Panc1 (cell line): ENCODE measurements at regions not wholly inside any gene's neighbourhood (a gene's known extent, or its start where the extent isn't known, plus 50 kb on each side); places are given as distances from the start of the nearest gene placed in this dataset.

ENCODE experiments used
- ATAC-seq: fragments of 200-7000 bp; cut with Tn5 transposase; 2 replicates; pipeline ENCODE4 v1.9.1; 2020; ENCODE audit warnings: mild to moderate bottlenecking, moderate library complexity
- BruUV-seq: library from RNA; stranded (reverse); fragments of 400-500 nt; replicated peaks from 2 replicates; lab custom pipeline; 2021; lab: Mats Ljungman, UMichigan
- CTCF ChIA-PET: fragments of 300-600 bp; sonication (Branson Sonifier 250); formaldehyde crosslinking; loops from one replicate; lab custom pipeline; 2022; ENCODE audit warnings: antibody characterized with exemption; lab: Charles Lee
- POLR2A ChIA-PET: fragments of 300-600 bp; sonication (Branson Sonifier 250); formaldehyde crosslinking; loops from one replicate; lab custom pipeline; 2022; ENCODE audit warnings: antibody characterized with exemption; lab: Charles Lee
- DNase-seq: peaks from one replicate; pipeline ENCODE4 v3.0.0-alpha.2; 2010; ENCODE audit warnings: low read depth, low spot score
- H3K27ac ChIP-seq: 2 replicates; pipeline ENCODE4 v1.5.1; 2011; ENCODE audit warnings: mild to moderate bottlenecking, low read length, inconsistent platforms
- H3K27me3 ChIP-seq: fragments of 200-500 bp; sonication (Bioruptor generic); 2 replicates; pipeline ENCODE4 v1.6.0; 2014; ENCODE audit warnings: low read length, inconsistent platforms; ENCODE audit not compliant: control insufficient read depth, insufficient read depth
- H3K36me3 ChIP-seq: fragments of 200-500 bp; sonication (Bioruptor generic); 2 replicates; pipeline ENCODE4 v1.5.1; 2014; ENCODE audit warnings: inconsistent platforms, mild to moderate bottlenecking, low read length, moderate library complexity; ENCODE audit not compliant: control insufficient read depth, insufficient read depth
- H3K4me1 ChIP-seq: 2 replicates; pipeline ENCODE4 v1.5.1; 2011; ENCODE audit warnings: inconsistent platforms, mild to moderate bottlenecking, low read length, moderate library complexity; ENCODE audit not compliant: control insufficient read depth, insufficient read depth
- H3K4me3 ChIP-seq, 2 experiments: 2 replicates each; pipeline ENCODE4 v1.5.1; 2011 to 2012; ENCODE audit warnings: low read depth in 2 of 2, low read length in 2 of 2, mild to moderate bottlenecking in 2 of 2, inconsistent platforms in 1 of 2, moderate library complexity in 1 of 2
- H3K9me3 ChIP-seq: fragments of 200-500 bp; sonication (Bioruptor generic); 2 replicates; pipeline ENCODE4 v1.5.1; 2014; ENCODE audit warnings: low read depth, mild to moderate bottlenecking, inconsistent platforms, low read length, moderate library complexity; ENCODE audit not compliant: control insufficient read depth, insufficient read depth
- POLR2AphosphoS5 ChIP-seq: IDR thresholded peaks from 2 replicates; pipeline ENCODE4 v1.6.1; 2012; ENCODE audit warnings: mild to moderate bottlenecking, low read depth, low read length, moderate library complexity
- SIN3A ChIP-seq: IDR thresholded peaks from 2 replicates; pipeline ENCODE4 v1.6.1; 2012; ENCODE audit warnings: low read depth, mild to moderate bottlenecking, low read length, moderate library complexity, borderline replicate concordance; ENCODE audit not compliant: insufficient read depth
- TCF7L2 ChIP-seq: IDR thresholded peaks from 2 replicates; pipeline ENCODE4 v1.6.1; 2011; ENCODE audit warnings: mild to moderate bottlenecking, low read depth, low read length, inconsistent platforms
- in situ Hi-C: cut with HindIII; loops from 2 replicates; pipeline ENCODE4 v1.10.0; 2016; ENCODE audit warnings: low sequenced_read_pairs, low pct_unique_long_range_greater_than_20kb
- intact Hi-C: fragments of 100-400 bp; cut with micrococcal nuclease; formaldehyde crosslinking; loops from one replicate; pipeline ENCODE4 v1.10.0; 2022; ENCODE audit not compliant: unreplicated experiment
- TF ChIP-seq, protein P1 (sequence below): fragments of 450-650 bp; IDR thresholded peaks from 2 replicates; pipeline ENCODE4 v1.5.1; 2017; ENCODE audit warnings: mild to moderate bottlenecking
- TF ChIP-seq, protein P2 (sequence below), 2 experiments: IDR thresholded peaks; 2 replicates each; pipeline ENCODE4 v1.6.1; 2011 to 2012; ENCODE audit warnings: low read depth in 2 of 2, control low read depth in 1 of 2, low read length in 1 of 2, mild to moderate bottlenecking in 1 of 2, moderate library complexity in 1 of 2; ENCODE audit not compliant: insufficient read depth in 1 of 2

DNA sequence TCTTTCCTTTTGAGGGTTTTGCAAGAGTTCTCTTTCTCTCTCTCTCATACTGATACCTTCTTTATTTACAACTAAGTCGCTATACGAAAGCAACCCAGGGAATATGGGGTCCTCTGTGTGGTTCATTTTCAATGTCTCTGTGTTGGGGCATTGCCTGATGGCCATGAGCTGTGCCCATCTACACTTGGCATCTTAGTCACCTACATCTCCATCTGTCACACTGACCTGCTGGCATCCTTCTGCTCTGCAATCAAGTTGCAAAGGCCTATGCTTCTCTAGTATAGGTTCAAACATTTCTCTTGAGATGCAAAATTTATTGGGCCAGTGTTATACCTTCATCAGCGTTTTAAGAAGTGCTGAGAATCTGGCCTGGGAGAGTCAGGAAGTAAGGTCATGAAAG is 228.2 kb downstream of the MTRR start:
- BruUV-seq: no TSS peak
- H3K27ac ChIP-seq: no peak overlapping the region
- no peak for DNase-seq
- H3K27me3 ChIP-seq: no peaks in the 10 kb centered on the region
- in situ Hi-C loops: no loop called here
- no peaks in the 10 kb centered on the region for H3K4me1 ChIP-seq
- CTCF ChIA-PET: no interaction called here
- intact Hi-C loops: no loop called here
- TF ChIP-seq, protein P1, sequence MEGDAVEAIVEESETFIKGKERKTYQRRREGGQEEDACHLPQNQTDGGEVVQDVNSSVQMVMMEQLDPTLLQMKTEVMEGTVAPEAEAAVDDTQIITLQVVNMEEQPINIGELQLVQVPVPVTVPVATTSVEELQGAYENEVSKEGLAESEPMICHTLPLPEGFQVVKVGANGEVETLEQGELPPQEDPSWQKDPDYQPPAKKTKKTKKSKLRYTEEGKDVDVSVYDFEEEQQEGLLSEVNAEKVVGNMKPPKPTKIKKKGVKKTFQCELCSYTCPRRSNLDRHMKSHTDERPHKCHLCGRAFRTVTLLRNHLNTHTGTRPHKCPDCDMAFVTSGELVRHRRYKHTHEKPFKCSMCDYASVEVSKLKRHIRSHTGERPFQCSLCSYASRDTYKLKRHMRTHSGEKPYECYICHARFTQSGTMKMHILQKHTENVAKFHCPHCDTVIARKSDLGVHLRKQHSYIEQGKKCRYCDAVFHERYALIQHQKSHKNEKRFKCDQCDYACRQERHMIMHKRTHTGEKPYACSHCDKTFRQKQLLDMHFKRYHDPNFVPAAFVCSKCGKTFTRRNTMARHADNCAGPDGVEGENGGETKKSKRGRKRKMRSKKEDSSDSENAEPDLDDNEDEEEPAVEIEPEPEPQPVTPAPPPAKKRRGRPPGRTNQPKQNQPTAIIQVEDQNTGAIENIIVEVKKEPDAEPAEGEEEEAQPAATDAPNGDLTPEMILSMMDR: no peak
- TF ChIP-seq SIN3A (no peak), TCF7L2 (no peak), POLR2AphosphoS5 (no peak)
- TF ChIP-seq, protein P2, sequence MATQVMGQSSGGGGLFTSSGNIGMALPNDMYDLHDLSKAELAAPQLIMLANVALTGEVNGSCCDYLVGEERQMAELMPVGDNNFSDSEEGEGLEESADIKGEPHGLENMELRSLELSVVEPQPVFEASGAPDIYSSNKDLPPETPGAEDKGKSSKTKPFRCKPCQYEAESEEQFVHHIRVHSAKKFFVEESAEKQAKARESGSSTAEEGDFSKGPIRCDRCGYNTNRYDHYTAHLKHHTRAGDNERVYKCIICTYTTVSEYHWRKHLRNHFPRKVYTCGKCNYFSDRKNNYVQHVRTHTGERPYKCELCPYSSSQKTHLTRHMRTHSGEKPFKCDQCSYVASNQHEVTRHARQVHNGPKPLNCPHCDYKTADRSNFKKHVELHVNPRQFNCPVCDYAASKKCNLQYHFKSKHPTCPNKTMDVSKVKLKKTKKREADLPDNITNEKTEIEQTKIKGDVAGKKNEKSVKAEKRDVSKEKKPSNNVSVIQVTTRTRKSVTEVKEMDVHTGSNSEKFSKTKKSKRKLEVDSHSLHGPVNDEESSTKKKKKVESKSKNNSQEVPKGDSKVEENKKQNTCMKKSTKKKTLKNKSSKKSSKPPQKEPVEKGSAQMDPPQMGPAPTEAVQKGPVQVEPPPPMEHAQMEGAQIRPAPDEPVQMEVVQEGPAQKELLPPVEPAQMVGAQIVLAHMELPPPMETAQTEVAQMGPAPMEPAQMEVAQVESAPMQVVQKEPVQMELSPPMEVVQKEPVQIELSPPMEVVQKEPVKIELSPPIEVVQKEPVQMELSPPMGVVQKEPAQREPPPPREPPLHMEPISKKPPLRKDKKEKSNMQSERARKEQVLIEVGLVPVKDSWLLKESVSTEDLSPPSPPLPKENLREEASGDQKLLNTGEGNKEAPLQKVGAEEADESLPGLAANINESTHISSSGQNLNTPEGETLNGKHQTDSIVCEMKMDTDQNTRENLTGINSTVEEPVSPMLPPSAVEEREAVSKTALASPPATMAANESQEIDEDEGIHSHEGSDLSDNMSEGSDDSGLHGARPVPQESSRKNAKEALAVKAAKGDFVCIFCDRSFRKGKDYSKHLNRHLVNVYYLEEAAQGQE (IDR thresholded peaks at IDR 0.05; ENCODE audit: insufficient read depth in 1 of 2, low read depth in 2 of 2, low read length in 1 of 2): no peak
- ATAC-seq: no peak
- POLR2A ChIA-PET: no interaction called here
- H3K36me3 ChIP-seq: no peaks in the 10 kb centered on the region
- no peak overlapping the region for H3K4me3 ChIP-seq
- peaks cover 3% of the 10 kb centered on the region; the same call in 1 of the 2 replicates for H3K9me3 ChIP-seq

DNA sequence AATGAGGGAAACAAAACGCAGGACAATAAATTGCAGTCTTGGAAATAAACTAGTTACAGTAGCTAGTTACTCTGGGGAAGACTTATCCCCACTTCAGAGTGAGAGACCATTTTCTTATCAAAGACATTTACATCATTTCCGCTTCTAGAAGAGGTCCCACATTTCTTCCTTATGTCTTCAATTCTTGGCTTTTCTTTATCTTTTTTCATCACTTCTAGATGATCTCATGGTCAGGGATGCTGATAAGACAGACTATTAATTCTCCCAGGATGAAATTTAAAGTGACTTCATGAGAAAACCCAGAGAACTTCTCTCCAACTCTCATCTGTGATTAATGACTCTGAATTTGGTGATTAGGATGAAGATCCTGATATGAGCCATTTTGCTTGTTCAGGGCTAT is 229.1 kb downstream of the MTRR start:
- in situ Hi-C loops (no loop called here), intact Hi-C loops (no loop called here)
- ATAC-seq (no peak), DNase-seq (no peak)
- Histone ChIP-seq H3K4me3 (no peak overlapping the region), H3K4me1 (no peaks in the 10 kb centered on the region), H3K36me3 (no peaks in the 10 kb centered on the region), H3K9me3 (peaks cover 3% of the 10 kb centered on the region; the same call in 1 of the 2 replicates), H3K27me3 (no peaks in the 10 kb centered on the region), H3K27ac (no peak overlapping the region)
- CTCF ChIA-PET: no interaction called here
- POLR2A ChIA-PET: no interaction called here
- TF ChIP-seq TCF7L2: no peak
- TF ChIP-seq, protein P1: no peak
- TF ChIP-seq POLR2AphosphoS5: no peak
- BruUV-seq: no TSS peak
